ENCODE measurements at regions not wholly inside any gene's neighbourhood (a gene's known extent, or its start where the extent isn't known, plus 50 kb on each side); places are given as distances from the start of the nearest gene placed in this dataset.
A peak's percentile ranks its signal among the peaks of the same experiment; 100 is the strongest.

DNA sequence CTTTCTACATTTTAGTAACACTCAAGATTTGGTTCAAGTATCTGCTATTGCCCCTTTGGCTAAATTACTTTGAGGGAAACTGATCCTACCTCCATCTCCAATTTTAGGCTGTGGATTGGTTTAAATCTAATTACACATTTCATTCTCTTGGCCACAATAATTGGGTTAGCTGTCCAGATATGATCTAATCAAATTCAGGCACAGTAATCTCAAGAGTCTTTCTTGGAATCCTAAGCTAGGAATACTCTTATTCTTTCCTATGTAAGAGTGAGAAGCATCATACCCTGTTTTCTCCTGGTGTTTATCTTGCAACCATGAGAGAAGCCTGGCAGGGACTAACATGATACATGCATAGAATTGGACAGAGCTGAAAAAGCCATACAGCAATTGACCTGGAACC is 300.4 kb upstream of the MARCKS start:
- no peak overlapping the region for H3K27ac Mint-ChIP-seq
- TF ChIP-seq, protein P1, sequence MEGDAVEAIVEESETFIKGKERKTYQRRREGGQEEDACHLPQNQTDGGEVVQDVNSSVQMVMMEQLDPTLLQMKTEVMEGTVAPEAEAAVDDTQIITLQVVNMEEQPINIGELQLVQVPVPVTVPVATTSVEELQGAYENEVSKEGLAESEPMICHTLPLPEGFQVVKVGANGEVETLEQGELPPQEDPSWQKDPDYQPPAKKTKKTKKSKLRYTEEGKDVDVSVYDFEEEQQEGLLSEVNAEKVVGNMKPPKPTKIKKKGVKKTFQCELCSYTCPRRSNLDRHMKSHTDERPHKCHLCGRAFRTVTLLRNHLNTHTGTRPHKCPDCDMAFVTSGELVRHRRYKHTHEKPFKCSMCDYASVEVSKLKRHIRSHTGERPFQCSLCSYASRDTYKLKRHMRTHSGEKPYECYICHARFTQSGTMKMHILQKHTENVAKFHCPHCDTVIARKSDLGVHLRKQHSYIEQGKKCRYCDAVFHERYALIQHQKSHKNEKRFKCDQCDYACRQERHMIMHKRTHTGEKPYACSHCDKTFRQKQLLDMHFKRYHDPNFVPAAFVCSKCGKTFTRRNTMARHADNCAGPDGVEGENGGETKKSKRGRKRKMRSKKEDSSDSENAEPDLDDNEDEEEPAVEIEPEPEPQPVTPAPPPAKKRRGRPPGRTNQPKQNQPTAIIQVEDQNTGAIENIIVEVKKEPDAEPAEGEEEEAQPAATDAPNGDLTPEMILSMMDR (IDR thresholded peaks at IDR 0.05) = no peak
- H3K9me3 Mint-ChIP-seq = no peaks in the 10 kb centered on the region
- DNase-seq = no peak
- no peaks in the 10 kb centered on the region for H3K36me3 Mint-ChIP-seq (ENCODE audit: low read depth)
- H3K4me1 Mint-ChIP-seq (ENCODE audit: low read depth) = peaks cover 41% of the 10 kb centered on the region
- no peaks in the 10 kb centered on the region for H3K27me3 Mint-ChIP-seq (ENCODE audit: insufficient read depth)
- H3K4me3 Mint-ChIP-seq = no peak overlapping the region

DNA sequence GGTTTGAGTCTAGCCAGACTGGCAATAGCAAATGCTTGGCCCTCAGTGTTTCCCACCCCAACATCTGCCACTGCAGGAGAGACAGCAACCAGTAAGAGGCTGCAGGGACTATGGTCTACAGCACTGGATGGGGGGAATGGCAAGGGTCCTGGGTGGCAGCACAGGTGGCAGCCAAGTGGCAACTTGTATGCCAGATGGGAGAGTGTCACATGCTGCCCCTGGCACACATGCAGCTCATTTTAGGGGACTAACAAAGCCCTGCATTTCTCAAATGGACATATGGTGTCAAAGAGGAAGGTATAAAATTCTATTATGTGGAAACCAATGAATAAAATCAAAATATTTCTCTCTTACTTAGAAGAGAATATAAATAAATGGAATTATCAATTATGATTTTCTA is 298.7 kb upstream of the MARCKS start:
- peaks cover 54% of the 10 kb centered on the region for H3K4me1 Mint-ChIP-seq (ENCODE audit: low read depth)
- H3K27me3 Mint-ChIP-seq (ENCODE audit: insufficient read depth) = no peaks in the 10 kb centered on the region
- peak overlapping the region; percentile 44; the same call in 1 of the 2 replicates for H3K4me3 Mint-ChIP-seq
- no peaks in the 10 kb centered on the region for H3K9me3 Mint-ChIP-seq
- TF ChIP-seq, protein P1 (IDR thresholded peaks at IDR 0.05) = no peak
- peak overlapping the region; percentile 67 for H3K27ac Mint-ChIP-seq
- H3K36me3 Mint-ChIP-seq (ENCODE audit: low read depth) = no peaks in the 10 kb centered on the region
- no peak for DNase-seq

DNA sequence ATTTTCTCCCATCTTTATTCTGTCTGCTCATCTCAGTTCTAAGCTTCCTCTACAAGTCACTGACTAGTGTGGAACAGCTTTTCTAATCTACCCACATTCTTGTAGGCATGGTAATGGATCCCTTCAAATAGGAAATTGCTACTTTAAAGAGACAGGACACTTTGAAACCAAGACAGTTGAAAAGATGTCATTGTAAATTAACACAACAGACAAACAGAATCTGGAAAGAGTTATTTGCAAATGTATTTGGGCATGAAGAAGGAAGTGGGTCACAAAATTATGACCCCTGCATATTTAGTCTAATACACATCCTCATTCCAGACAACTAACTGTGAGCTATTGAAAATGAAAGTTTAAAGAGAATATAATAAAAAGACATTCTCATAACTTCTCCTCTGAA is 298.2 kb upstream of the MARCKS start:
- peak; percentile 53 for DNase-seq
- H3K27ac Mint-ChIP-seq = peak overlapping the region; percentile 67
- TF ChIP-seq, protein P1 (IDR thresholded peaks at IDR 0.05) = no peak
- H3K4me1 Mint-ChIP-seq (ENCODE audit: low read depth) = peaks cover 56% of the 10 kb centered on the region
- H3K4me3 Mint-ChIP-seq = peak overlapping the region; percentile 44
- H3K27me3 Mint-ChIP-seq (ENCODE audit: insufficient read depth) = no peaks in the 10 kb centered on the region
- H3K36me3 Mint-ChIP-seq (ENCODE audit: low read depth) = no peaks in the 10 kb centered on the region
- H3K9me3 Mint-ChIP-seq = no peaks in the 10 kb centered on the region

DNA sequence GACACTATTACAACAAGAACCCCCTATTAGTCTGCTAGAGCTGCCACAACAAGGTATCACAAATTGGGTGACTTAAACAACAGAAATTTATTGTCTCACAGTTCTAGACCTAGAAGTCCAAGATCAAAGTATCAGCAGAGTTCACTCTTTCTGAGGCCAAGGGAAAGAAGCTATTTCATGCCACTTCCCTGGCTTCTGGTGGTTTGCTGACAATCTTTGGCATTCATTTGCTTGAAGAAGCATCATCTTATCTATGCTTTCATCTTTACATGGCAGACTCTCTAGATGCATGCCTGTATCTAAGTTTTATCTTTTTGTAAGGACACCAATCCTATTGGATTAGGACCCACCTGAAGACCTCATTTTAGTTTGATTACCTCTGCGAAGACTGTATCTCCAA is 296.8 kb upstream of the MARCKS start:
- Mint-ChIP-seq H3K4me3 (peak overlapping the region; percentile 8; the same call in 1 of the 2 replicates), H3K9me3 (no peaks in the 10 kb centered on the region), H3K27me3 (ENCODE audit: insufficient read depth) (no peaks in the 10 kb centered on the region), H3K27ac (peak overlapping the region; percentile 60), H3K4me1 (ENCODE audit: low read depth) (peaks cover 69% of the 10 kb centered on the region), H3K36me3 (ENCODE audit: low read depth) (no peaks in the 10 kb centered on the region)
- TF ChIP-seq, protein P1 (IDR thresholded peaks at IDR 0.05) = no peak
- DNase-seq = peak; percentile 37

DNA sequence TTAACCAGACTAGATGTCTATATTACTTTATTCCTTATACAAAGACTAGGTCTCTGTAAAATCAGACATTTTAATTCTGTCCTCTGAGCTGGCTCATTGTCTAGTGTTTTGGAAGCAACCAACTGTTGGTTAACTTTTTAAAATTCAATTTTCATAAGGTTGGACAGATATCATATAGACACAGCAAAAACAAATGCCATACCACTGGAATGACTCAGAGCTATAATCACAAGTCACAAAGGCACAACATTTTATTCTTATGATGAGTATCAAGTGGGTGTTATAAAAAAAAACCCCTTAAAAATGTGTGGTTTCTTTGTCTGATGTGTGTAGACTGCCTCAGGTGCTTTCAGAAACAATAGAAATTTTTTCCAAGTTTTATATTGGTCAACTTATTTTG is 296.2 kb upstream of the MARCKS start:
- Mint-ChIP-seq H3K36me3 (ENCODE audit: low read depth) (no peaks in the 10 kb centered on the region), H3K4me3 (peak overlapping the region; percentile 8; the same call in 1 of the 2 replicates), H3K27me3 (ENCODE audit: insufficient read depth) (no peaks in the 10 kb centered on the region), H3K4me1 (ENCODE audit: low read depth) (peaks cover 74% of the 10 kb centered on the region), H3K27ac (peak overlapping the region; percentile 60), H3K9me3 (no peaks in the 10 kb centered on the region)
- peak; percentile 64 for DNase-seq
- TF ChIP-seq, protein P1 (IDR thresholded peaks at IDR 0.05) = no peak

DNA sequence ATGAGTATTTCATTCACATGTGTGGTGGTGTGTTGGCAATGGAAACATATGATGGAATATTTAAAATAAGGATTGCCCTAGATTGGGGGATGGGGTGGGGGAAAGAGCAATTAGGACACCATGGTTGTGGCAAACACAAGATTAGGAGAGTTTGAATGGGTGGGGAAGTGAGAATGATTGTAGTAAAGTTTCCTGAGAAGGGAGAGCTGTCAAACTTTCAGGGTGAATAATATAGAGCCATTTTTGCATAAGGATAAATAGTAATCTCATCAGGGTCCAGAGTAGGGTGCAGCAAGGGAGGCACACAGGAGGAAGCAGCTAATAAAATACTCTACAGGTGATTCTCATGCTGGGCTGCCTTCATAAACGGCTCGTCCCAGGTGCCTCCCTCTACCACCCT is 294.9 kb upstream of the MARCKS start:
- H3K4me1 Mint-ChIP-seq (ENCODE audit: low read depth) = peaks cover 80% of the 10 kb centered on the region
- TF ChIP-seq, protein P1 (IDR thresholded peaks at IDR 0.05) = no peak
- no peaks in the 10 kb centered on the region for H3K9me3 Mint-ChIP-seq
- H3K4me3 Mint-ChIP-seq = no peak overlapping the region; the same call in 1 of the 2 replicates
- no peak for DNase-seq
- no peak overlapping the region for H3K27ac Mint-ChIP-seq
- H3K36me3 Mint-ChIP-seq (ENCODE audit: low read depth) = no peaks in the 10 kb centered on the region
- H3K27me3 Mint-ChIP-seq (ENCODE audit: insufficient read depth) = peaks cover under 1% of the 10 kb centered on the region; the same call in 1 of the 2 replicates

All from HFFc6 (cell line).